SJCRH30 (cell line): ENCODE measurements at regions not wholly inside any gene's neighbourhood (a gene's known extent, or its start where the extent isn't known, plus 50 kb on each side); places are given as distances from the start of the nearest gene placed in this dataset.
"Not testable (repeated sequence)": the region's sequence is repeated elsewhere in the genome, so short reads cannot be mapped to it uniquely, and the experiment has no call there.

ENCODE experiments used
- DNase-seq, 2 experiments: peaks; one replicate each; pipeline ENCODE4 v3.0.0-alpha.2; 2015 to 2020
- H3K27ac ChIP-seq: fragments of 250-450 bp; sonication (Bioruptor Pico); 2 replicates; pipeline ENCODE4 v1.5.1; 2020; ENCODE audit warnings: mild to moderate bottlenecking, moderate library complexity
- H3K27me3 ChIP-seq: fragments of 250-450 bp; sonication (Bioruptor Pico); 2 replicates; pipeline ENCODE4 v1.5.1; 2020; ENCODE audit warnings: mild to moderate bottlenecking, moderate library complexity
- H3K36me3 ChIP-seq: fragments of 250-450 bp; sonication (Bioruptor Pico); 2 replicates; pipeline ENCODE4 v1.5.1; 2020; ENCODE audit warnings: mild to moderate bottlenecking, moderate library complexity
- H3K4me1 ChIP-seq: fragments of 250-450 bp; sonication (Bioruptor Pico); 2 replicates; pipeline ENCODE4 v1.5.1; 2020; ENCODE audit warnings: mild to moderate bottlenecking, moderate library complexity
- H3K4me3 ChIP-seq: fragments of 250-450 bp; sonication (Bioruptor Pico); 2 replicates; pipeline ENCODE4 v1.5.1; 2020; ENCODE audit warnings: mild to moderate bottlenecking, moderate library complexity
- H3K9me3 ChIP-seq: fragments of 250-450 bp; sonication (Bioruptor Pico); replicated peaks from 2 replicates; pipeline ENCODE4 v1.5.1; 2020; ENCODE audit warnings: mild to moderate bottlenecking, moderate library complexity

- Histone ChIP-seq H3K36me3 (no peaks in the 10 kb centered on the region), H3K4me1 (no peaks in the 10 kb centered on the region), H3K4me3 (no peak overlapping the region), H3K27ac (no peak overlapping the region), H3K9me3 (no peaks in the 10 kb centered on the region), H3K27me3 (no peaks in the 10 kb centered on the region)
- peak; percentile 50 to 71 for DNase-seq
These were observed 298.6 kb downstream of the REEP3 start for GRCh38 chr10:63819753-63820329.

DNA sequence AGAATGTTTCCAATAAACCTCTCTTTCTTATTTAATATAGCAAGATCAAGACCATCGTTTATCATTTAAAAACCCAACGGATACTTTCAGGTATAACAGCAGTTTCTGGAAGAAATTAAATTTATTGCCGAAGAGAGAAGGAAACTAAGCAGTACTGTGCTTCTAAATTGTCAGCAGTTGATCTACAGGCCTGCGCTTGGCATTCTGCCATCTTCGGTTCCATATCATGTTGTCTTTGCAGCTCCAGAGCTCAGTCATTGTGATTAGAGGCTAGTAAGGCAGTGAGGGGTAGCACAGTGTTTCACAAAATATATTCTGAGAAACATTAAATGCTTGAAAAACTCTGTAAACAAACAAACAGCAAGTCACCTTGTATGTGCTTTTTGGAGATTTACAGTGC lies 301.3 kb downstream of the REEP3 start:
- Histone ChIP-seq H3K9me3 (no peaks in the 10 kb centered on the region), H3K36me3 (no peaks in the 10 kb centered on the region), H3K4me3 (no peak overlapping the region), H3K27me3 (no peaks in the 10 kb centered on the region), H3K4me1 (no peaks in the 10 kb centered on the region), H3K27ac (no peak overlapping the region)
- DNase-seq, result no peak

- Histone ChIP-seq H3K27ac (no peak overlapping the region), H3K36me3 (no peaks in the 10 kb centered on the region), H3K4me3 (no peak overlapping the region), H3K27me3 (no peaks in the 10 kb centered on the region), H3K4me1 (no peaks in the 10 kb centered on the region), H3K9me3 (no peaks in the 10 kb centered on the region)
- DNase-seq, result no peak
These were observed 303.9 kb downstream of the REEP3 start for GRCh38 chr10:63825111-63825510.

GRCh38 chr10:63825766-63826165 lies 304.6 kb downstream of the REEP3 start:
- no peak for DNase-seq
- H3K27ac ChIP-seq, result no peak overlapping the region
- no peaks in the 10 kb centered on the region for H3K4me1 ChIP-seq
- no peaks in the 10 kb centered on the region for H3K9me3 ChIP-seq
- H3K27me3 ChIP-seq, result no peaks in the 10 kb centered on the region
- H3K36me3 ChIP-seq, result no peaks in the 10 kb centered on the region
- no peak overlapping the region for H3K4me3 ChIP-seq

DNA sequence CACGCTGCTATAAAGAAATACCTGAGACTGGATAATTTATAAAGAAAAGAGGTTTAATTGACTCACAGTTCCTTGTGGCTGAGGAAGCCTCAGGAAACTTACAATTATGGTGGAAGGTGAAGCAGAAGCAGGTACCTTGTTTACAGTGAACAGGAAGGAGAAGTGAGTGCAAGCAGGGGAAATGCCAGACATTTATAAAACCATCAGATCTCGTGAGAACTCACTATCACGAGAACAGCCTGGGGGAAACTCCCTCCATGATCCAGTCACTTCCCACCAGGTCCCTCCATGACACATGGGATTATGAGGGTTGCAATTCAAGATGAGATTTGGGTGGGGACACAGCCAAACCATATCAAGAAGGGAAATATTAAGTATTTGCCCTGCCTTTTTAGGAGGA lies 305.8 kb downstream of the REEP3 start:
- H3K27ac ChIP-seq, H3K9me3 ChIP-seq, H3K36me3 ChIP-seq, DNase-seq, H3K4me1 ChIP-seq, H3K27me3 ChIP-seq, H3K4me3 ChIP-seq: not testable (repeated sequence)

DNA sequence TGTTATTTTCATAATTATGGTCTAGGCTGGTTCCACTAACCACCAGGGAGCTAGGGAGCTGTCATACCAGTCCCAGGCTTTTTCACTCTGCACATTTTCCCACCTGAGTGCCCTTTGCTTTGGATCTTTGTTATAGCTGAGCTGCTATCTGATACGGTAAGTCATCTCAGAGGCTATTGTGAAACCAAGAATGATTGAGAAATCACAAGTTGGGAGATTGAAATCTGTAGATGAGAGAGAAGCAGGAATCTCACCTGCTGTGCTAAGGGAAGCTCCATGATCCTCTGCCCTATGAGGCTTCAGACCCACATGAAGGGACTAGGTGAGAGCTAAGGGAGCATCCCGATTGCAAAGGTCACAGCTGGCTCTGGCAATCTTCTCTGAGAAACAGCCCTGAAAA lies 307.8 kb downstream of the REEP3 start:
- no peaks in the 10 kb centered on the region for H3K9me3 ChIP-seq
- H3K27me3 ChIP-seq, result no peaks in the 10 kb centered on the region
- H3K4me3 ChIP-seq, result no peak overlapping the region
- H3K27ac ChIP-seq, result no peak overlapping the region
- H3K36me3 ChIP-seq, result no peaks in the 10 kb centered on the region
- DNase-seq, result no peak
- no peaks in the 10 kb centered on the region for H3K4me1 ChIP-seq

DNA sequence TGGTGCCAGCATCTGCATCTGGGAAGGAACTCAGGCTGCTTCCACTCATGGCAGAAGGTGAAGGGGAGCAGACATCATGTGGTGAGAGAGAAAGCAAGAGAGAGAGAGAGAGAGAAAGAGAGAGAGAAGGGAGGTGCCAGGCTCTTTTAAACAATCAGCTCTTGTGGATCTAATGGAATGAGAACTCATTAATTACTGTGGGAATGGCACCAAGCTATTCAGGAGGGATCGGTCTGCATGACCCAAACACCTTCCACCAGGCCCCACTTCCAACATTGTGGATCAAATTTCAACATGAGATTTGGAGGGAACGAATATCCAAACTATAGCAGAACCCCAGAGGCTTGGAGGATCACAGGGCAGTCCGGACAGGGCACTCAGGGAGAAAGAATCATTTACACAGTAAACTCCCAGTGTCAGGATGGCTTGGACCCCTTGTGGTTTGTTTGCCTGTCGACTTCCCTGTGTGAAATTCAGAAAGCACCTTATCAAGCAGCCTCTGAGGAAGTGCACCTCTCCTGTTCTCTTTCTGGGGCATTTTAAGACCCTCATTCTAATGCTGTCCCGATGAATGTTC lies 308.5 kb downstream of the REEP3 start:
- no peak for DNase-seq
- Histone ChIP-seq H3K36me3 (no peaks in the 10 kb centered on the region), H3K27ac (no peak overlapping the region), H3K9me3 (no peaks in the 10 kb centered on the region), H3K4me1 (no peaks in the 10 kb centered on the region), H3K4me3 (no peak overlapping the region), H3K27me3 (no peaks in the 10 kb centered on the region)

DNA sequence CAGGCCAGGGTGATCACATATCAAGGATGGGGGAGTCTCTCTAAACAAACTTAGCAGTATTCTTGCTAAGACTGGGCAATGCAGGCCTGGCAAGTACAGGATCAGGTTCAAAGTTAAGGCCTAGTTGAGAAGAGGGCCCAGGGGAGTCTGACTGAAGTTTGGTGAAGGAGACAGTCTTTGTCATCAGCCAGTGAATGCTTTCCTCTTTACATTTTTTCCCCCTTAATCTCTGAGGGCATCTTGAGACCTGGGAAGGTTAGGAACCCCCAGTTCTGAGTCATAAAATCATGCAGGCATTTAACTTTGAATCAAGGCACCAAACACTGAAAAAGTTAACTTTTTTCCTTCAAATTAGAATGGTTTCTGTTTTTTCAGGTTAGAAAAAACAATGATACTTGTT lies 311.5 kb downstream of the REEP3 start:
- DNase-seq, result no peak
- Histone ChIP-seq H3K36me3 (no peaks in the 10 kb centered on the region), H3K9me3 (no peaks in the 10 kb centered on the region), H3K4me1 (no peaks in the 10 kb centered on the region), H3K4me3 (no peak overlapping the region), H3K27me3 (no peaks in the 10 kb centered on the region), H3K27ac (no peak overlapping the region)

DNA sequence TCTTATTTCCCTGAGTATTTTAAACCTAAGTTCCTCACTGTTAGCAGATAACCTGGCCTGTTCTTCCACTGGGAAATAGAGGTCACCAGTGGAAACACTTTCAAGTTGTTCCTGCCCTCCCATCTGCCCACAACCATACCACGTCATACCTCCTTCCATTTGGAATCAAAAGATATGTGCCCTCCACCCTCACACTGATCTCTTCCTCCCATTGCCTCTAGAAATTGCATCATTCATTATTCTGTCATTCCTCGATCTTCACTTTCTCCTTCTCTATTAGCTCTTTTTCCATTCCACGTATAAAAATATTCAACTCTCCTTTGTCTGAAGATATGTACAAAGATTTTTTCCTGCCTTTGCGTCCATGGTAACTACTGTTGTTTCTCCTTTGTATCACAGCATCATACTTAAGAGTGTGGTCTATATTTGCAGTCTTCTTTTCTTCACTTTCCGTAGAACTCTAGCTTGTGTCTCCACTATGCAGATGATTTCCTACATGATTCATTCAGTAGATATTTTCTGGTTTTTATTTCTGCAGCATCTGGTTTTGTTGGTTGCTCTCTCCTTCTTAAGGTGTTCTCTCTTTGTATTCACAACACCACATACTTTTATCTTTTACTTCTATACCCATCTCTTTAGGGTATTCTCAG lies 312.3 kb downstream of the REEP3 start:
- Histone ChIP-seq H3K9me3 (no peaks in the 10 kb centered on the region), H3K36me3 (no peaks in the 10 kb centered on the region), H3K27ac (no peak overlapping the region), H3K4me1 (no peaks in the 10 kb centered on the region), H3K4me3 (no peak overlapping the region), H3K27me3 (no peaks in the 10 kb centered on the region)
- no peak for DNase-seq

- no peak for DNase-seq
- H3K4me1 ChIP-seq, result no peaks in the 10 kb centered on the region
- H3K4me3 ChIP-seq, result no peak overlapping the region
- no peak overlapping the region for H3K27ac ChIP-seq
- no peaks in the 10 kb centered on the region for H3K27me3 ChIP-seq
- H3K36me3 ChIP-seq, result no peaks in the 10 kb centered on the region
- H3K9me3 ChIP-seq, result no peaks in the 10 kb centered on the region
These were observed 315.7 kb downstream of the REEP3 start for GRCh38 chr10:63836666-63837442.

GRCh38 chr10:63841761-63842160 lies 320.6 kb downstream of the REEP3 start:
- Histone ChIP-seq H3K9me3 (no peaks in the 10 kb centered on the region), H3K4me3 (no peak overlapping the region), H3K36me3 (no peaks in the 10 kb centered on the region), H3K4me1 (peaks cover 10% of the 10 kb centered on the region), H3K27ac (no peak overlapping the region), H3K27me3 (no peaks in the 10 kb centered on the region)
- DNase-seq, result no peak

DNA sequence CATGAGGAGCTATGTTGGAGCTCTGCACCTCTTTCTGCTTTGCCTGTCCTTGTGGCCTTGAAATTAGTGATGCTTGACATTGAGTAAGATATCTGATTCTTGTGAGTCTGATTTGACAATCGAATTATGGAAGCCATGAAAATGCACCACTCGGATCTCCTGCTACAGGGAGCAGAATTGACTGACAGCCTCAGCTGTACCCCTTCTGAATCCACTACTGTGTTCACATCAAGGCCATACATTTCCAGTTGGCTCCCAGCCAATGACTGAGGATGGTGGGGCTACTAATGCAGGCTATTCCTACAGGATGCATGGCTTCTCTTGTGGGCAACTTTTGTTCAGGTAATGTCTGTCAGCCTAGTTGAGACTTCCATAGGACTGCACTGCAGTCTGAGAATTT lies 321.9 kb downstream of the REEP3 start:
- Histone ChIP-seq H3K9me3 (no peaks in the 10 kb centered on the region), H3K27ac (no peak overlapping the region), H3K4me3 (no peak overlapping the region), H3K4me1 (peaks cover 10% of the 10 kb centered on the region), H3K27me3 (no peaks in the 10 kb centered on the region), H3K36me3 (no peaks in the 10 kb centered on the region)
- peak; percentile 78 to 87 for DNase-seq

- not testable (repeated sequence) for H3K27me3 ChIP-seq, H3K4me3 ChIP-seq, H3K36me3 ChIP-seq, DNase-seq, H3K27ac ChIP-seq, H3K9me3 ChIP-seq, H3K4me1 ChIP-seq
These were observed 327.7 kb downstream of the REEP3 start for GRCh38 chr10:63848871-63849270.

- H3K27me3 ChIP-seq, result no peaks in the 10 kb centered on the region
- no peaks in the 10 kb centered on the region for H3K4me1 ChIP-seq
- H3K27ac ChIP-seq, result no peak overlapping the region
- no peak overlapping the region for H3K4me3 ChIP-seq
- H3K36me3 ChIP-seq, result no peaks in the 10 kb centered on the region
- DNase-seq, result no peak
- no peaks in the 10 kb centered on the region for H3K9me3 ChIP-seq
These were observed 341.7 kb downstream of the REEP3 start for GRCh38 chr10:63862860-63863259.

GRCh38 chr10:63865210-63865609 lies 344.0 kb downstream of the REEP3 start:
- Histone ChIP-seq H3K36me3 (no peaks in the 10 kb centered on the region), H3K27ac (no peak overlapping the region), H3K4me3 (no peak overlapping the region), H3K9me3 (no peaks in the 10 kb centered on the region), H3K4me1 (no peaks in the 10 kb centered on the region), H3K27me3 (no peaks in the 10 kb centered on the region)
- DNase-seq, result no peak
